Chondrocyte (in vitro differentiated cells): ENCODE measurements at regions not wholly inside any gene's neighbourhood (a gene's known extent, or its start where the extent isn't known, plus 50 kb on each side); places are given as distances from the start of the nearest gene placed in this dataset.

Experiments used
- DNase-seq: peaks from one replicate; pipeline ENCODE4 v3.0.0; 2021; ENCODE audit warnings: mixed read lengths, low spot score
- H3K27ac Mint-ChIP-seq: one replicate; pipeline ENCODE4 v1.8.0; 2021; ENCODE audit warnings: mild to moderate bottlenecking, moderate library complexity, mixed read lengths; ENCODE audit not compliant: unreplicated experiment
- H3K27me3 Mint-ChIP-seq: 2 replicates; pipeline ENCODE4 v1.8.0; 2021; ENCODE audit warnings: low read depth, mixed read lengths
- H3K36me3 Mint-ChIP-seq: 2 replicates; pipeline ENCODE4 v1.8.0; 2021; ENCODE audit warnings: low read depth, mixed read lengths
- H3K4me1 Mint-ChIP-seq: 2 replicates; pipeline ENCODE4 v1.8.0; 2021; ENCODE audit warnings: low read depth, mild to moderate bottlenecking, mixed read lengths
- H3K4me3 Mint-ChIP-seq: one replicate; pipeline ENCODE4 v1.8.0; 2021; ENCODE audit warnings: mild to moderate bottlenecking, moderate library complexity, mixed read lengths; ENCODE audit not compliant: unreplicated experiment
- H3K9me3 Mint-ChIP-seq: 2 replicates; pipeline ENCODE4 v1.8.0; 2021; ENCODE audit warnings: low read depth, mixed read lengths
- TF ChIP-seq, protein P1 (sequence below): fragments of 200-600 bp; sonication (generic); IDR thresholded peaks from 2 replicates; pipeline ENCODE4 v1.5.0; 2021; ENCODE audit warnings: antibody characterized with exemption, mild to moderate bottlenecking, moderate library complexity

- Mint-ChIP-seq H3K4me3 (no peak overlapping the region), H3K9me3 (no peaks in the 10 kb centered on the region), H3K4me1 (no peaks in the 10 kb centered on the region), H3K36me3 (no peaks in the 10 kb centered on the region), H3K27ac (no peak overlapping the region), H3K27me3 (peaks cover 14% of the 10 kb centered on the region)
- DNase-seq, result no peak
- TF ChIP-seq, protein P1, sequence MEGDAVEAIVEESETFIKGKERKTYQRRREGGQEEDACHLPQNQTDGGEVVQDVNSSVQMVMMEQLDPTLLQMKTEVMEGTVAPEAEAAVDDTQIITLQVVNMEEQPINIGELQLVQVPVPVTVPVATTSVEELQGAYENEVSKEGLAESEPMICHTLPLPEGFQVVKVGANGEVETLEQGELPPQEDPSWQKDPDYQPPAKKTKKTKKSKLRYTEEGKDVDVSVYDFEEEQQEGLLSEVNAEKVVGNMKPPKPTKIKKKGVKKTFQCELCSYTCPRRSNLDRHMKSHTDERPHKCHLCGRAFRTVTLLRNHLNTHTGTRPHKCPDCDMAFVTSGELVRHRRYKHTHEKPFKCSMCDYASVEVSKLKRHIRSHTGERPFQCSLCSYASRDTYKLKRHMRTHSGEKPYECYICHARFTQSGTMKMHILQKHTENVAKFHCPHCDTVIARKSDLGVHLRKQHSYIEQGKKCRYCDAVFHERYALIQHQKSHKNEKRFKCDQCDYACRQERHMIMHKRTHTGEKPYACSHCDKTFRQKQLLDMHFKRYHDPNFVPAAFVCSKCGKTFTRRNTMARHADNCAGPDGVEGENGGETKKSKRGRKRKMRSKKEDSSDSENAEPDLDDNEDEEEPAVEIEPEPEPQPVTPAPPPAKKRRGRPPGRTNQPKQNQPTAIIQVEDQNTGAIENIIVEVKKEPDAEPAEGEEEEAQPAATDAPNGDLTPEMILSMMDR, result no peak
These were observed 382.1 kb downstream of the BRINP1 start for GRCh38 chr9:118987167-118987566.

DNA sequence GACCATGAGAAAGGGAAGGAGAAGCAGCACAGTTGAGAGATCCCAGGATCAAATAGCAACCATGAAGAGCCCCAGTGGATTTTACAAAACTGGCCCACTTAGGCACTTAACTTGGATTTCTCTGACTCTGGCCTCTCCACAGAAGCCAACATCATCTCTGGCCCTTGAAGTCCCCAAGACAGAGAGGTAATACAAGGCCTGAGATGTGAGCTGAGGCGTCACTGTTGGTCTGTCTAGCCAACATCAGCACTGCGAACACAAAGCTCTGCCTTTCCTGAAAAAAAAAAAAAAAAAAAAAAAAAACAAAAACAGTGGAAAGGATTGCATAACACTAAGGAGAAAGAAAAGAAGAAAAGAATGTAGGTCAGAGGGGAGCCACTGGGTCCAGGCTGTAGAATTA, 378.3 kb downstream of the BRINP1 start:
- H3K9me3 Mint-ChIP-seq, result no peaks in the 10 kb centered on the region
- no peak for DNase-seq
- no peaks in the 10 kb centered on the region for H3K4me1 Mint-ChIP-seq
- no peak overlapping the region for H3K4me3 Mint-ChIP-seq
- TF ChIP-seq, protein P1, result no peak
- H3K27me3 Mint-ChIP-seq, result peaks cover 19% of the 10 kb centered on the region
- H3K27ac Mint-ChIP-seq, result no peak overlapping the region
- no peaks in the 10 kb centered on the region for H3K36me3 Mint-ChIP-seq

- no peaks in the 10 kb centered on the region for H3K4me1 Mint-ChIP-seq
- no peaks in the 10 kb centered on the region for H3K36me3 Mint-ChIP-seq
- H3K9me3 Mint-ChIP-seq, result no peaks in the 10 kb centered on the region
- no peak for DNase-seq
- TF ChIP-seq, protein P1, result no peak
- H3K27me3 Mint-ChIP-seq, result peaks cover 19% of the 10 kb centered on the region
- H3K27ac Mint-ChIP-seq, result no peak overlapping the region
- no peak overlapping the region for H3K4me3 Mint-ChIP-seq
These were observed 377.6 kb downstream of the BRINP1 start for GRCh38 chr9:118991366-118992285.

GRCh38 chr9:118992813-118993794, 376.1 kb downstream of the BRINP1 start:
- H3K27ac Mint-ChIP-seq, result no peak overlapping the region

More at GRCh38 chr9:118992813-118993794, 376.1 kb downstream of the BRINP1 start:
- no peak for DNase-seq
- H3K27me3 Mint-ChIP-seq, result peaks cover 19% of the 10 kb centered on the region
- H3K4me3 Mint-ChIP-seq, result no peak overlapping the region
- no peaks in the 10 kb centered on the region for H3K36me3 Mint-ChIP-seq
- H3K9me3 Mint-ChIP-seq, result no peaks in the 10 kb centered on the region
- TF ChIP-seq, protein P1, result no peak
- no peaks in the 10 kb centered on the region for H3K4me1 Mint-ChIP-seq
